ENCODE measurements at regions not wholly inside any gene's neighbourhood (a gene's known extent, or its start where the extent isn't known, plus 50 kb on each side); places are given as distances from the start of the nearest gene placed in this dataset.

DNA sequence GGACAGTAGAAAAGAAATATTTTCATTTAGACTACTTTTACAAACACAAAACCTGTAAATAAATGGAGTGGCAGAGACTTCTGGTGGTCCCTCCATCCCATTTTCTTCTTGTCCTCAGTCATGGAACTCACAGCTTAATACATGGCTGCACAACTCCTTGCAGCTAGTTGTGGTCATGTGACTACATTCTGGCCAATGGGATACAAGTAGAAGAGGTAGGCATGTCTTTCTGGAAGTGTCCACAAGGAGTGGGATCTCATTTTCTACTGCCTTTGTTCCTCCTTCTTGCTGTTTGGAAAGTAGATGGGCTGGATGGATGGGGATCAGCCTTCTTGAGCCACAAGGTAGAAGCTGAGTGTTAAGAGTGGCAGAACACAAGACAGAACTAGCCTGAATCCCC, 555.8 kb downstream of the SATB2 start:
- Histone ChIP-seq H3K27me3 (ENCODE audit: control insufficient read depth in 3 of 3, insufficient read depth in 3 of 3, low read length in 2 of 3) (no peaks in the 10 kb centered on the region), H3K9me3 (ENCODE audit: control insufficient read depth in 4 of 4, insufficient read depth in 3 of 4, low read length in 3 of 4) (no peaks in the 10 kb centered on the region), H3K4me1 (ENCODE audit: control insufficient read depth in 5 of 5, insufficient read depth in 5 of 5, low read length in 5 of 5) (peaks cover 0 to 5% (median 0%) of the 10 kb centered on the region in 5 donors), H3K4me3 (no peak overlapping the region), H3K9ac (ENCODE audit: insufficient read depth in 1 of 2, low read length in 2 of 2) (no peak overlapping the region), H3K36me3 (ENCODE audit: control insufficient read depth in 4 of 4, insufficient read depth in 4 of 4, low read length in 4 of 4) (no peaks in the 10 kb centered on the region), H3K27ac (ENCODE audit: low read depth in 1 of 2, low read length in 1 of 2) (no peak overlapping the region)
- no peak for DNase-seq
- TF ChIP-seq, protein P1, sequence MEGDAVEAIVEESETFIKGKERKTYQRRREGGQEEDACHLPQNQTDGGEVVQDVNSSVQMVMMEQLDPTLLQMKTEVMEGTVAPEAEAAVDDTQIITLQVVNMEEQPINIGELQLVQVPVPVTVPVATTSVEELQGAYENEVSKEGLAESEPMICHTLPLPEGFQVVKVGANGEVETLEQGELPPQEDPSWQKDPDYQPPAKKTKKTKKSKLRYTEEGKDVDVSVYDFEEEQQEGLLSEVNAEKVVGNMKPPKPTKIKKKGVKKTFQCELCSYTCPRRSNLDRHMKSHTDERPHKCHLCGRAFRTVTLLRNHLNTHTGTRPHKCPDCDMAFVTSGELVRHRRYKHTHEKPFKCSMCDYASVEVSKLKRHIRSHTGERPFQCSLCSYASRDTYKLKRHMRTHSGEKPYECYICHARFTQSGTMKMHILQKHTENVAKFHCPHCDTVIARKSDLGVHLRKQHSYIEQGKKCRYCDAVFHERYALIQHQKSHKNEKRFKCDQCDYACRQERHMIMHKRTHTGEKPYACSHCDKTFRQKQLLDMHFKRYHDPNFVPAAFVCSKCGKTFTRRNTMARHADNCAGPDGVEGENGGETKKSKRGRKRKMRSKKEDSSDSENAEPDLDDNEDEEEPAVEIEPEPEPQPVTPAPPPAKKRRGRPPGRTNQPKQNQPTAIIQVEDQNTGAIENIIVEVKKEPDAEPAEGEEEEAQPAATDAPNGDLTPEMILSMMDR (IDR thresholded peaks at IDR 0.05; ENCODE audit: control extremely low read depth, extremely low read depth) = no peak
- no peak for ATAC-seq (ENCODE audit: insufficient read depth, low FRiP score)

DNA sequence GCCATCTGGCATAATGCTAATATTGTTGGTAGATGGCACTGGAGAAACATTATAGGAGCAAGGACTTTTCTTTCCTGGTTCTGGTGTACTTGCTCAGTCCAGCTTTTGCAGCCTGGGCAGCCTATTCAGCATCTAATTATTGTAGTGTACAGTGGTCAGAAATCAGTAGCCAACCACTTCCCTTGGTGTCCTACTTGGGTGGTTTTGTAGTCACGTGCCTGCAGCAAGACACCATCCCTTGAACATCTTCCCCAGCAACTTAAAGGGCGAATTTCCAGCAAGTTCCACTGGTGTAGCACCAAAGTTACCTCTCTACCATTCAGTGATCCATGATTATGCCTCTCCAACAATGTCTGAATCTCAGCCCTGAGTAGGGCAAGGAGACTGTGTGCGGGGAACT, 557.6 kb downstream of the SATB2 start:
- DNase-seq = no peak
- Histone ChIP-seq H3K9me3 (ENCODE audit: control insufficient read depth in 4 of 4, insufficient read depth in 3 of 4, low read length in 3 of 4) (no peaks in the 10 kb centered on the region), H3K4me1 (ENCODE audit: control insufficient read depth in 5 of 5, insufficient read depth in 5 of 5, low read length in 5 of 5) (peaks cover 0 to 5% (median 0%) of the 10 kb centered on the region in 5 donors), H3K4me3 (no peak overlapping the region), H3K27ac (ENCODE audit: low read depth in 1 of 2, low read length in 1 of 2) (no peak overlapping the region), H3K9ac (ENCODE audit: insufficient read depth in 1 of 2, low read length in 2 of 2) (no peak overlapping the region), H3K27me3 (ENCODE audit: control insufficient read depth in 3 of 3, insufficient read depth in 3 of 3, low read length in 2 of 3) (no peaks in the 10 kb centered on the region), H3K36me3 (ENCODE audit: control insufficient read depth in 4 of 4, insufficient read depth in 4 of 4, low read length in 4 of 4) (no peaks in the 10 kb centered on the region)
- WGBS, 2 donors = 80 to 90% methylated on average over 3 of the region's 3 CpGs
- no peak for ATAC-seq (ENCODE audit: insufficient read depth, low FRiP score)
- TF ChIP-seq, protein P1 (IDR thresholded peaks at IDR 0.05; ENCODE audit: control extremely low read depth, extremely low read depth) = no peak

DNA sequence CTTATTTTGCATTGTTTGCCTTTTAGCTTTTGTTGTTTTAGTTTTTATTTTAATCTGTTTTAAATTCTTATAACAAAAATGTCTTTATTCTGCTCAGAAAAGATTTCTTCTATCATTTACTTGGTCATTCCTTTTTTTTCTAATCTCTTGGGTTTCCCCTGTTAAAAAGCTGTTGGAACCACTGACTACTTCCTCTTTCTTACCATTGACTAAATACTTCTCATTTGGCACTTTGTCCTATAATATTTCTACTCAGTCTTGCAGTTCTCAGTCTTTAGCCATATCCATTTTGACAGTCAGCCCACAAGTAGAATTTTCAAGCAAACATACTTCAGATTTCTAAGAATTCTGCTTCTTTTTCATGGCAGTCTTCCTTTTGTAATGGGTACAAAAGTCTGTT, 567.2 kb downstream of the SATB2 start:
- no peak overlapping the region for H3K4me3 ChIP-seq
- no peaks in the 10 kb centered on the region for H3K4me1 ChIP-seq (ENCODE audit: control insufficient read depth in 5 of 5, insufficient read depth in 5 of 5, low read length in 5 of 5)
- no peak for DNase-seq
- TF ChIP-seq, protein P1 (IDR thresholded peaks at IDR 0.05; ENCODE audit: control extremely low read depth, extremely low read depth) = no peak
- H3K27me3 ChIP-seq (ENCODE audit: control insufficient read depth in 3 of 3, insufficient read depth in 3 of 3, low read length in 2 of 3) = no peaks in the 10 kb centered on the region
- no peak for ATAC-seq (ENCODE audit: insufficient read depth, low FRiP score)
- H3K27ac ChIP-seq (ENCODE audit: low read depth in 1 of 2, low read length in 1 of 2) = no peak overlapping the region
- H3K36me3 ChIP-seq (ENCODE audit: control insufficient read depth in 4 of 4, insufficient read depth in 4 of 4, low read length in 4 of 4) = no peaks in the 10 kb centered on the region
- H3K9me3 ChIP-seq (ENCODE audit: control insufficient read depth in 4 of 4, insufficient read depth in 3 of 4, low read length in 3 of 4) = peaks cover 0 to 2% (median 0%) of the 10 kb centered on the region in 4 donors
- H3K9ac ChIP-seq (ENCODE audit: insufficient read depth in 1 of 2, low read length in 2 of 2) = no peak overlapping the region

DNA sequence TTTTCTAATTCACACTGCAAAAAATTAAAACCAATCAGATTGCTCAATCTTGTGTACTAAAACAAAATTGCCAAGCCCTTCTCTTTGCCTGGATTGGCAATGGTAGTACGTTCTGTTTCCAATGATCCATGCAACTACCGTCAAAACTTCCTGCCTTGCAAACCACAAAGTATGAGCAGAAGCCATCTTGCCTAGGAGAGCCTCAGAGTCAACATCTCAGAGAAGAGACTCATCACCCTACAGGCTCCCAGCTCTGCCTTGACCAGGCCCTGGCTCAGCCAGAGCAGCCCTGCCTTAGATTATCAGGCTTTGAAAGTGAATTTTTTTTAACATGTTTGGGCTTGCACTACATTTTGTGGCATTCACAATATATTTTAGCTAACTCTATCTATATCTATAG, 574.1 kb downstream of the SATB2 start:
- 32 to 34% methylated on average over 2 of the region's 2 CpGs for WGBS, 2 donors
- TF ChIP-seq, protein P1 (IDR thresholded peaks at IDR 0.05; ENCODE audit: control extremely low read depth, extremely low read depth) = no peak
- ATAC-seq (ENCODE audit: insufficient read depth, low FRiP score) = no peak

More for the DNA sequence above, 574.1 kb downstream of the SATB2 start:
- no peaks in the 10 kb centered on the region for H3K4me1 ChIP-seq (ENCODE audit: control insufficient read depth in 5 of 5, insufficient read depth in 5 of 5, low read length in 5 of 5)
- no peak overlapping the region for H3K4me3 ChIP-seq
- H3K27ac ChIP-seq (ENCODE audit: low read depth in 1 of 2, low read length in 1 of 2) = no peak overlapping the region
- H3K36me3 ChIP-seq (ENCODE audit: control insufficient read depth in 4 of 4, insufficient read depth in 4 of 4, low read length in 4 of 4) = no peaks in the 10 kb centered on the region
- H3K9me3 ChIP-seq (ENCODE audit: control insufficient read depth in 4 of 4, insufficient read depth in 3 of 4, low read length in 3 of 4) = no peaks in the 10 kb centered on the region
- H3K9ac ChIP-seq (ENCODE audit: insufficient read depth in 1 of 2, low read length in 2 of 2) = no peak overlapping the region
- DNase-seq = no peak
- no peaks in the 10 kb centered on the region for H3K27me3 ChIP-seq (ENCODE audit: control insufficient read depth in 3 of 3, insufficient read depth in 3 of 3, low read length in 2 of 3)
